Mesendoderm (in vitro differentiated cells): ENCODE measurements at regions not wholly inside any gene's neighbourhood (a gene's known extent, or its start where the extent isn't known, plus 50 kb on each side); places are given as distances from the start of the nearest gene placed in this dataset.

Source experiments
- DNase-seq: peaks from one replicate; pipeline ENCODE4 v3.0.0; 2013
- H2AK5ac ChIP-seq: 2 replicates; pipeline ENCODE4 v1.6.1; 2013; ENCODE audit warnings: low read length, inconsistent platforms
- H2BK120ac ChIP-seq: 2 replicates; pipeline ENCODE4 v1.6.1; 2013; ENCODE audit warnings: low read depth, mild to moderate bottlenecking, low read length, moderate library complexity, mixed read lengths
- H2BK15ac ChIP-seq: replicated peaks from 2 replicates; pipeline ENCODE4 v1.6.1; 2013; ENCODE audit warnings: low read depth, mild to moderate bottlenecking, moderate library complexity
- H2BK5ac ChIP-seq: 2 replicates; pipeline ENCODE4 v1.6.1; 2013; ENCODE audit warnings: low read length, inconsistent platforms
- H3K18ac ChIP-seq: 2 replicates; pipeline ENCODE4 v1.6.1; 2013; ENCODE audit warnings: mild to moderate bottlenecking, low read length, mixed read lengths
- H3K23ac ChIP-seq: one replicate; pipeline ENCODE4 v1.6.1; 2013; ENCODE audit warnings: low read length
- H3K27ac ChIP-seq: 2 replicates; pipeline ENCODE4 v1.5.1; 2013; ENCODE audit warnings: low read depth, mild to moderate bottlenecking, inconsistent platforms, low read length, moderate library complexity
- H3K27me3 ChIP-seq: 2 replicates; pipeline ENCODE4 v1.6.1; 2013; ENCODE audit warnings: low read length, control low read depth, mild to moderate bottlenecking, inconsistent platforms; ENCODE audit not compliant: insufficient read depth, poor library complexity
- H3K36me3 ChIP-seq: 2 replicates; pipeline ENCODE4 v1.6.1; 2013; ENCODE audit warnings: low read length, inconsistent platforms; ENCODE audit not compliant: control insufficient read depth, insufficient read depth
- H3K4ac ChIP-seq: one replicate; pipeline ENCODE4 v1.6.1; 2013; ENCODE audit warnings: low read depth, mild to moderate bottlenecking, low read length, moderate library complexity
- H3K4me1 ChIP-seq: 2 replicates; pipeline ENCODE4 v1.6.1; 2013; ENCODE audit warnings: low read depth, low read length, inconsistent platforms; ENCODE audit not compliant: control insufficient read depth
- H3K4me2 ChIP-seq: 2 replicates; pipeline ENCODE4 v1.6.1; 2013; ENCODE audit warnings: low read length
- H3K4me3 ChIP-seq: 2 replicates; pipeline ENCODE4 v1.5.1; 2013; ENCODE audit warnings: mild to moderate bottlenecking, low read length
- H3K56ac ChIP-seq: one replicate; pipeline ENCODE4 v1.6.1; 2013; ENCODE audit warnings: low read length
- H3K79me1 ChIP-seq: 2 replicates; pipeline ENCODE4 v1.6.1; 2013; ENCODE audit warnings: low read length, inconsistent platforms
- H3K79me2 ChIP-seq: 2 replicates; pipeline ENCODE4 v1.6.1; 2013; ENCODE audit warnings: mild to moderate bottlenecking, low read length; ENCODE audit not compliant: control insufficient read depth, insufficient read depth
- H3K9ac ChIP-seq: 2 replicates; pipeline ENCODE4 v1.6.1; 2013; ENCODE audit warnings: low read length, inconsistent platforms
- H4K5ac ChIP-seq: one replicate; pipeline ENCODE4 v1.6.1; 2013; ENCODE audit warnings: low read length
- H4K8ac ChIP-seq: one replicate; pipeline ENCODE4 v1.6.1; 2013; ENCODE audit warnings: low read depth, mild to moderate bottlenecking, control low read depth, low read length, moderate library complexity
- WGBS: extraction: QIAGEN DNeasy Blood & Tissue Kit; methylation state at CpG from one replicate; pipeline ENCODE4 v1.1.7; 2013; ENCODE audit warnings: low lambda C conversion rate, missing lambda C conversion rate; ENCODE audit not compliant: insufficient coverage; ENCODE audit errors: extremely low coverage; 5-methylcytosine and 5-hydroxymethylcytosine counted together

DNA sequence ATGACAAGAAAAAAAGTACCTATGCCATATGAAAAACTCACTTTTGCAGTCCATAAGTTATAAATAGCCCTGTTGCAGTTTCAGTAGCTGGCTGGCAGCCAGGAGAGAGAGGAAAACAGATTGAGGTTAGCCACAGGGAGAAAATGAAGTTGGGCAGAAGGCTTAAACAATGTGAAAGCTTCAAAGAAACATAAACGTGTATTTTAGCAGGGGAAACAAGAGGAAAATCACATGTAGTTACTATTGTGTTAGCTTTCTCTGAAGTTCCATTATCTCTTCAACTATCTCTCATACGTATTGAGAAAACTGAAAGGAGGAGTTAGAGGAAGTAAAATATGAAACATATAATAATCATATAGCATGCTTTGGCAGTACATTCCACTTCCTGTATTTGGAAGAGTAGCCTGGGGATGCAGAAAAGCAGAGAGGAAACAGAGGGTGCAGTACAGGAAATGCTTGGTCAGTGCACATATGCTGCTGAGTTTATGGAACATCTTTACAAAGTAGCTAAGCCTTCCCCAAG, 1551.1 kb downstream of the EFNB2 start:
- DNase-seq, result no peak
- Histone ChIP-seq H3K27me3 (no peaks in the 10 kb centered on the region), H3K23ac (no peak overlapping the region), H3K4me2 (no peak overlapping the region), H3K27ac (no peak overlapping the region), H2BK5ac (no peak overlapping the region), H3K4ac (no peak overlapping the region), H2AK5ac (no peak overlapping the region), H3K79me2 (no peaks in the 10 kb centered on the region), H3K9ac (no peak overlapping the region), H3K56ac (no peak overlapping the region), H4K5ac (no peak overlapping the region), H4K8ac (no peak overlapping the region), H3K79me1 (no peaks in the 10 kb centered on the region), H2BK15ac (no peak overlapping the region), H3K4me1 (no peaks in the 10 kb centered on the region), H3K18ac (no peak overlapping the region), H2BK120ac (no peak overlapping the region), H3K4me3 (no peak overlapping the region), H3K36me3 (no peaks in the 10 kb centered on the region)
- no CpG with 5 or more reads among the region's 2 CpGs for WGBS

DNA sequence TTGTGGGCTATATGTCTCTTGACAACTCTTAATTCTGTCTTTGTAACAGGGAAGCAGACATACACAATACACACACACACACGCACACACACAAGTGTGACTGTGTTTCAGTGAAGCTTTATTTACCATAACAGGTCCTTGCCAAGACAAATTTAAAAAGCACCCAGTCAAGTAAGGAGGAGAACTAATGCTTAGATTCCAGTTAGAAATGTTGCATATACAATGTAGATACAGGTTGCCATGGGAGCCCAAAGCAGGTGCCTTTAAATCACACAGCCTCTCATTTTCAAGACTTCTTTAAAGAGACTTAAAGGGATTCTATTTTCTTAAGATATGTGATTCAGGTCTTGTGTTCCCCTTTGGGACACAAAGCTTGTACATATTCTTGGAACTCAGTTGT, 1551.9 kb downstream of the EFNB2 start:
- H3K36me3 ChIP-seq, result no peaks in the 10 kb centered on the region
- no peak overlapping the region for H3K56ac ChIP-seq
- no peaks in the 10 kb centered on the region for H3K79me2 ChIP-seq
- H3K18ac ChIP-seq, result no peak overlapping the region
- no peak overlapping the region for H3K4ac ChIP-seq
- no peak overlapping the region for H4K5ac ChIP-seq
- no peak overlapping the region for H3K9ac ChIP-seq
- H3K4me1 ChIP-seq, result no peaks in the 10 kb centered on the region
- H3K4me2 ChIP-seq, result no peak overlapping the region
- no peak overlapping the region for H3K4me3 ChIP-seq
- H2BK15ac ChIP-seq, result no peak overlapping the region
- no peak overlapping the region for H2BK5ac ChIP-seq
- H4K8ac ChIP-seq, result no peak overlapping the region
- H2AK5ac ChIP-seq, result no peak overlapping the region
- H3K79me1 ChIP-seq, result no peaks in the 10 kb centered on the region
- H3K27me3 ChIP-seq, result no peaks in the 10 kb centered on the region
- no peak overlapping the region for H3K27ac ChIP-seq
- no peak overlapping the region for H3K23ac ChIP-seq
- H2BK120ac ChIP-seq, result no peak overlapping the region
- no CpG with 5 or more reads among the region's 1 CpG for WGBS
- no peak for DNase-seq

DNA sequence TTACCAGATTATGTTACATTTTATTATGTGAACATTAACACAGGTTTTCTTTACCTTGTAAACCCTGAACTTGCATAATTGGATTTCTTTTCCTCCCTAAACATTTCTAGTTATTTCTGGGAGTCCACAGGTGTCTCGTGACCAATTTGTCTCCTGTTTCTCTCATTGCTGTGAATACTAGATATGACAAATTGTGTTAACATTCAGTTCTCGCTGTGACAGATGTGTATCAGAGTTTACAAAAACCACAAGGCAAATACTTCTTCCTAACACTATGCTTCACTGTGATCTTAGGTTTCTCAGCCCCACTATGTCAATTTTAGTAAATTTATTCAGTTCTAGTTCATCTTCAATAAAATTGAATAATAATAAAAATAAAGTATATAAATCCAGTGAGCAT, 1554.9 kb downstream of the EFNB2 start:
- no peak overlapping the region for H3K56ac ChIP-seq
- no peak overlapping the region for H4K8ac ChIP-seq
- DNase-seq, result no peak
- no peak overlapping the region for H2AK5ac ChIP-seq
- H3K9ac ChIP-seq, result no peak overlapping the region
- WGBS, result no CpG with 5 or more reads among the region's 2 CpGs
- H3K27ac ChIP-seq, result no peak overlapping the region
- no peak overlapping the region for H3K23ac ChIP-seq
- no peaks in the 10 kb centered on the region for H3K36me3 ChIP-seq
- H3K18ac ChIP-seq, result no peak overlapping the region
- H2BK5ac ChIP-seq, result no peak overlapping the region
- no peaks in the 10 kb centered on the region for H3K4me1 ChIP-seq
- H3K4me2 ChIP-seq, result no peak overlapping the region
- H2BK15ac ChIP-seq, result no peak overlapping the region
- no peaks in the 10 kb centered on the region for H3K79me1 ChIP-seq
- no peak overlapping the region for H4K5ac ChIP-seq
- H3K27me3 ChIP-seq, result no peaks in the 10 kb centered on the region
- no peaks in the 10 kb centered on the region for H3K79me2 ChIP-seq
- H3K4me3 ChIP-seq, result no peak overlapping the region
- no peak overlapping the region for H2BK120ac ChIP-seq
- H3K4ac ChIP-seq, result no peak overlapping the region

DNA sequence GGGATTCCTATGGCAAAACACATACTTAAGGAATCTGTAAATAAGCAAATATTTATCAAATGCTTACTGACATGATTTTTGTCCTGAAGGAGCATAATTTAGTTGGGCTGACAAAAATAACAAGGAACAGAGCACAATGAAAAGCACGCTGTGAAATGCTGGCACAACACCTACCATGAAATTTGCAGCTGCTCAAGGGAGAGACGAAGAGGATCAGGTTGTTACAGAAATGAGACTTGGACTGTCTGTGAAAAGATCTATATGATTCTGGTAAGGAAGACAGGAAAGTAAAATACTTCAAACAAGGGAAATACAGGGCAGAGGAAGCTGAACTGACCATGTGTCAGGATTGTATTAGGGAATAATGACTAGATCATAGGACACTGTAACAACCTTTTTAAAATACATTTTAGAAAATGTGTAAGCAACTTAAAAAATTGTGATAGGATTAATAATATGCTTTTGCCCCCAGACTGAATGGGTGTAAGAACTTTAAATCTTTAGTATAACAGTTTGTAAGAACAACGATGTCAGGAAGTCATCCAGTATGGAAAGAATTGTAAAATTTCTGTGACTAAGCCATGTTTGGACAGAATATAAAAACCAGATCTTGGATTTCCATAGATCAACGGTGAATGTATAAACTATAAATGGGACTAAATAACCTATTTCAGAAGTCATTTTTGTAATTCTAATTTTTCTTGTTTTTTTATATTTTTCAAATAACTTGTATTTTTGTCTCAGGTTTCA, 1556.0 kb downstream of the EFNB2 start:
- H3K23ac ChIP-seq, result no peak overlapping the region
- no peaks in the 10 kb centered on the region for H3K36me3 ChIP-seq
- H2BK15ac ChIP-seq, result no peak overlapping the region
- no peaks in the 10 kb centered on the region for H3K27me3 ChIP-seq
- no peak overlapping the region for H2BK5ac ChIP-seq
- H3K9ac ChIP-seq, result no peak overlapping the region
- no peak overlapping the region for H3K27ac ChIP-seq
- no peak for DNase-seq
- no peak overlapping the region for H2AK5ac ChIP-seq
- no peak overlapping the region for H4K5ac ChIP-seq
- no CpG with 5 or more reads among the region's 4 CpGs for WGBS
- H3K79me2 ChIP-seq, result no peaks in the 10 kb centered on the region
- no peak overlapping the region for H4K8ac ChIP-seq
- H3K4ac ChIP-seq, result no peak overlapping the region
- H3K56ac ChIP-seq, result no peak overlapping the region
- H3K4me3 ChIP-seq, result no peak overlapping the region
- H3K18ac ChIP-seq, result no peak overlapping the region
- H2BK120ac ChIP-seq, result no peak overlapping the region
- no peaks in the 10 kb centered on the region for H3K79me1 ChIP-seq
- H3K4me2 ChIP-seq, result no peak overlapping the region
- no peaks in the 10 kb centered on the region for H3K4me1 ChIP-seq

DNA sequence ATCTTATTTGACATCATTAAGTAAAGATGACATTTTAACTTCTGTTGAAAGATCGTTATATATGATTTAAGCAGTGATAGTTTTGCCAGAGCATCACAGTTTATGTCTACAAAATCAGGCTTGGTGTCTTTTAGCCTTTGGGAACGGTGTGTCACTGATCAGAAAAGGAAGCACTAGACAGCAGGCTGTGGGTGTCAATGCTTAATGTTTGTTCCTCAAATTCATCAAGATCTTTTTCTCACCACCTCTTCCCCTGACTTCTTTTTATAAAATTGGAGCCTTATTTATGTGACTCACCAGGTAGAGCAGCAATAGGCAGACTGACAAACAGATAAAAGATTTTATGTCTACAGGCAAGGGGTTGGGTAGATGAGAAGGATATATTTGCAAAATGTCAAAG, 1558.5 kb downstream of the EFNB2 start:
- Histone ChIP-seq H3K36me3 (no peaks in the 10 kb centered on the region), H3K4me2 (no peak overlapping the region), H3K56ac (no peak overlapping the region), H3K79me2 (no peaks in the 10 kb centered on the region), H2AK5ac (no peak overlapping the region), H4K8ac (no peak overlapping the region), H4K5ac (no peak overlapping the region), H3K27me3 (no peaks in the 10 kb centered on the region), H3K4me1 (no peaks in the 10 kb centered on the region), H3K9ac (no peak overlapping the region), H2BK120ac (no peak overlapping the region), H3K23ac (no peak overlapping the region), H3K27ac (no peak overlapping the region), H3K4me3 (no peak overlapping the region), H3K79me1 (no peaks in the 10 kb centered on the region), H2BK15ac (no peak overlapping the region), H2BK5ac (no peak overlapping the region), H3K18ac (no peak overlapping the region), H3K4ac (no peak overlapping the region)
- DNase-seq, result no peak
- no CpG with 5 or more reads among the region's 2 CpGs for WGBS

DNA sequence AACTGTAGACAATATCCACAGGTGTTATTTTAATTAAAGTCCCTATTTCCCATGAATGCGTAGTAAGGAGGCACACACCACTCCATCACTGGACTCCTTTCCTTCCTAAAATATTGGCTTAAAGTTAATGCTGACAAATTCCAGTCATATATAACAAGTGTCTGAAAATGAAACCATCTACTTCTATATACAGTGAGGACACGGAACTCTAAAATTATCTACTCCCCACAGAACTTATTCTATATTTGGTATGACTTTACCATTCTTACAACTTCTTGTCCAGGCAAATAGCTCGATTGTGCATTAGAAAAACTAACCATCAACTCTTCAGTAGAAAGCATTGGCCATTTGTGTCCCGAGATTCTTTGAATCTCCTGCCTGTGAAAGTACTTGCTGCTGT, 1560.2 kb downstream of the EFNB2 start:
- no peak overlapping the region for H2AK5ac ChIP-seq
- H3K18ac ChIP-seq, result no peak overlapping the region
- no peak overlapping the region for H3K23ac ChIP-seq
- H3K4me1 ChIP-seq, result no peaks in the 10 kb centered on the region
- H4K5ac ChIP-seq, result no peak overlapping the region
- no peak for DNase-seq
- no peak overlapping the region for H2BK120ac ChIP-seq
- H3K4me3 ChIP-seq, result no peak overlapping the region
- H3K27ac ChIP-seq, result no peak overlapping the region
- no peak overlapping the region for H3K4ac ChIP-seq
- H4K8ac ChIP-seq, result no peak overlapping the region
- no peaks in the 10 kb centered on the region for H3K36me3 ChIP-seq
- WGBS, result no CpG with 5 or more reads among the region's 4 CpGs
- no peaks in the 10 kb centered on the region for H3K79me2 ChIP-seq
- H3K27me3 ChIP-seq, result no peaks in the 10 kb centered on the region
- no peak overlapping the region for H2BK15ac ChIP-seq
- H3K56ac ChIP-seq, result no peak overlapping the region
- H3K79me1 ChIP-seq, result no peaks in the 10 kb centered on the region
- H3K4me2 ChIP-seq, result no peak overlapping the region
- H2BK5ac ChIP-seq, result no peak overlapping the region
- no peak overlapping the region for H3K9ac ChIP-seq
